H1 (cell line): ENCODE measurements at regions not wholly inside any gene's neighbourhood (a gene's known extent, or its start where the extent isn't known, plus 50 kb on each side); places are given as distances from the start of the nearest gene placed in this dataset.

Experiments
- CTCF ChIA-PET: fragments of 300-600 bp; sonication (Branson Sonifier 250); formaldehyde crosslinking; loops from one replicate; lab custom pipeline; 2021; ENCODE audit not compliant: partially characterized antibody; lab: Charles Lee
- POLR2A ChIA-PET: fragments of 300-600 bp; sonication (Branson Sonifier 250); formaldehyde crosslinking; loops from one replicate; lab custom pipeline; 2021; ENCODE audit warnings: inconsistent platforms; ENCODE audit not compliant: partially characterized antibody; lab: Charles Lee
- DNase-seq, 2 experiments: peaks; one replicate each; pipeline versions ENCODE4 v3.0.0 to v3.0.0-alpha.2; 2010 to 2022; ENCODE audit warnings: low spot score in 2 of 2, low read depth in 1 of 2, mixed read lengths in 1 of 2
- FAIRE-seq: peaks from 2 replicates; lab custom pipeline; 2011; peaks lifted over from hg19 to GRCh38; lab: Jason Lieb, UNC
- H2AFZ ChIP-seq: 2 replicates; pipeline ENCODE4 v1.8.1; 2012; ENCODE audit warnings: low read length, inconsistent platforms
- H2AK5ac ChIP-seq: 2 replicates; pipeline ENCODE4 v1.6.1; 2013; ENCODE audit warnings: low read depth, low read length
- H2BK120ac ChIP-seq: replicated peaks from 2 replicates; pipeline ENCODE3; 2013; ENCODE audit warnings: low read depth, low read length, inconsistent platforms
- H2BK12ac ChIP-seq: 2 replicates; pipeline ENCODE4 v1.6.1; 2013; ENCODE audit warnings: low read depth, low read length
- H2BK15ac ChIP-seq: 2 replicates; pipeline ENCODE4 v1.6.1; 2013; ENCODE audit warnings: low read length
- H2BK20ac ChIP-seq: 2 replicates; pipeline ENCODE4 v1.6.1; 2013; ENCODE audit warnings: low read length
- H2BK5ac ChIP-seq: 2 replicates; pipeline ENCODE4 v1.6.1; 2013; ENCODE audit warnings: low read depth, low read length
- H3K14ac ChIP-seq: 2 replicates; pipeline ENCODE4 v1.6.1; 2013; ENCODE audit warnings: inconsistent platforms; ENCODE audit not compliant: insufficient read length
- H3K18ac ChIP-seq: 2 replicates; pipeline ENCODE4 v1.6.1; 2013; ENCODE audit warnings: low read length; ENCODE audit errors: extremely low read depth
- H3K23ac ChIP-seq: 2 replicates; pipeline ENCODE4 v1.6.1; 2013; ENCODE audit warnings: inconsistent platforms; ENCODE audit not compliant: insufficient read length
- H3K23me2 ChIP-seq: 2 replicates; pipeline ENCODE4 v1.6.1; 2013; ENCODE audit warnings: low read depth, low read length
- H3K27ac ChIP-seq: 2 replicates; pipeline ENCODE4 v1.6.1; 2011; ENCODE audit warnings: low read depth, low read length, inconsistent platforms
- H3K27me3 ChIP-seq, 4 experiments: replicated peaks in 1 of 4; 1 replicate in 1 of 4; 2 replicates in 3 of 4; pipeline versions ENCODE4 v1.6.1 to v1.8.1; 2011 to 2013; ENCODE audit warnings: low read length in 3 of 4, mild to moderate bottlenecking in 3 of 4, inconsistent platforms in 2 of 4, mixed read lengths in 2 of 4, moderate library complexity in 1 of 4; ENCODE audit not compliant: control insufficient read depth in 3 of 4, insufficient read depth in 3 of 4; ENCODE audit errors: extremely low read depth in 1 of 4
- H3K36me3 ChIP-seq, 4 experiments: 2 replicates each; pipeline versions ENCODE4 v1.6.1 to v1.8.1; 2011 to 2013; ENCODE audit warnings: mild to moderate bottlenecking in 4 of 4, low read length in 3 of 4, moderate library complexity in 2 of 4, control low read depth in 1 of 4, inconsistent platforms in 1 of 4; ENCODE audit not compliant: insufficient read depth in 4 of 4, control insufficient read depth in 2 of 4
- H3K4ac ChIP-seq: replicated peaks from 2 replicates; pipeline ENCODE3; 2013; ENCODE audit warnings: low read length, low read depth, mixed read lengths, inconsistent platforms; ENCODE audit not compliant: insufficient read length
- H3K4me1 ChIP-seq, 4 experiments: replicated peaks in 1 of 4; 1 replicate in 1 of 4; 2 replicates in 3 of 4; pipeline versions ENCODE4 v1.6.1 to v1.8.1; 2011 to 2013; ENCODE audit warnings: low read length in 3 of 4, inconsistent platforms in 2 of 4, mixed read lengths in 1 of 4; ENCODE audit not compliant: insufficient read depth in 4 of 4, control insufficient read depth in 3 of 4
- H3K4me2 ChIP-seq, 2 experiments: 2 replicates each; pipeline versions ENCODE4 v1.6.1 to v1.8.1; 2011 to 2013; ENCODE audit warnings: low read depth in 2 of 2, low read length in 2 of 2, control low read depth in 1 of 2, inconsistent platforms in 1 of 2, mild to moderate bottlenecking in 1 of 2; ENCODE audit not compliant: insufficient read depth in 1 of 2
- H3K4me3 ChIP-seq, 4 experiments: fragments of 200-600, 300-600 bp in 1 of 4; sonication (generic), shearing (Covaris generic), sonication (Bioruptor Twin) in 1 of 4; 2 replicates each; pipeline versions ENCODE4 v1.5.1 to v1.8.1; 2011 to 2016; ENCODE audit warnings: low read length in 4 of 4, low read depth in 3 of 4, control low read depth in 2 of 4, inconsistent platforms in 2 of 4, mild to moderate bottlenecking in 2 of 4, mixed read lengths in 1 of 4, moderate library complexity in 1 of 4; ENCODE audit not compliant: insufficient read depth in 2 of 4; ENCODE audit errors: extremely low read depth in 1 of 4
- H3K56ac ChIP-seq: replicated peaks from 2 replicates; pipeline ENCODE3; 2013; ENCODE audit warnings: low read depth, mild to moderate bottlenecking, mixed read lengths, low read length, inconsistent platforms; ENCODE audit not compliant: insufficient read length
- H3K79me1 ChIP-seq: 2 replicates; pipeline ENCODE4 v1.6.1; 2013; ENCODE audit warnings: low read depth, low read length, control low read depth
- H3K79me2 ChIP-seq, 2 experiments: 2 replicates each; pipeline versions ENCODE4 v1.6.1 to v1.8.1; 2012 to 2013; ENCODE audit warnings: low read length in 2 of 2, mild to moderate bottlenecking in 2 of 2, inconsistent platforms in 1 of 2; ENCODE audit not compliant: insufficient read depth in 2 of 2, control insufficient read depth in 1 of 2
- H3K9ac ChIP-seq, 4 experiments: replicated peaks in 1 of 4; 1 replicate in 1 of 4; 2 replicates in 3 of 4; pipeline versions ENCODE4 v1.6.1 to v1.8.1; 2011 to 2013; ENCODE audit warnings: low read depth in 3 of 4, low read length in 3 of 4, control low read depth in 2 of 4, mild to moderate bottlenecking in 2 of 4, moderate library complexity in 2 of 4, inconsistent platforms in 1 of 4; ENCODE audit errors: extremely low read depth in 1 of 4
- H3K9me3 ChIP-seq, 2 experiments: 2 replicates each; pipeline versions ENCODE4 v1.6.1 to v1.8.1; 2012 to 2013; ENCODE audit warnings: mild to moderate bottlenecking in 2 of 2, moderate library complexity in 2 of 2, control low read depth in 1 of 2, inconsistent platforms in 1 of 2, low read depth in 1 of 2, low read length in 1 of 2, mixed read lengths in 1 of 2; ENCODE audit not compliant: insufficient read depth in 2 of 2
- H4K20me1 ChIP-seq, 2 experiments: replicated peaks in 1 of 2; 2 replicates each; pipeline versions ENCODE3 to v1.8.1; 2011 to 2013; ENCODE audit warnings: inconsistent platforms in 2 of 2, low read length in 2 of 2, mild to moderate bottlenecking in 1 of 2; ENCODE audit not compliant: insufficient read depth in 2 of 2, control insufficient read depth in 1 of 2
- H4K5ac ChIP-seq: 2 replicates; pipeline ENCODE4 v1.6.1; 2013; ENCODE audit warnings: low read length, low read depth, mixed read lengths, inconsistent platforms; ENCODE audit not compliant: insufficient read length
- H4K8ac ChIP-seq: 2 replicates; pipeline ENCODE4 v1.8.0; 2013; ENCODE audit warnings: mild to moderate bottlenecking, moderate library complexity, low read length, inconsistent platforms; ENCODE audit not compliant: insufficient read depth; ENCODE audit errors: extremely low read depth
- H4K91ac ChIP-seq: replicated peaks from 2 replicates; pipeline ENCODE3; 2013; ENCODE audit warnings: low read length, mixed read lengths, inconsistent platforms; ENCODE audit not compliant: insufficient read length
- BACH1 ChIP-seq: IDR thresholded peaks from 2 replicates; pipeline ENCODE4 v1.6.1; 2012; ENCODE audit warnings: low read length, improper control_type of control experiment
- BRCA1 ChIP-seq: IDR thresholded peaks from 2 replicates; pipeline ENCODE4 v1.6.1; 2012; ENCODE audit warnings: low read depth, low read length, improper control_type of control experiment
- CBX5 ChIP-seq: fragments of 300-800, 300-1000 bp; sonication (generic); IDR thresholded peaks from 2 replicates; pipeline ENCODE4 v1.7.1; 2016; ENCODE audit warnings: antibody characterized with exemption, low read length, low read depth
- CBX8 ChIP-seq: fragments of 300-800, 300-1000 bp; sonication (generic); IDR thresholded peaks from 2 replicates; pipeline ENCODE4 v1.7.1; 2016; ENCODE audit warnings: low read depth, low read length, borderline replicate concordance
- CHD1 ChIP-seq: IDR thresholded peaks from 2 replicates; pipeline ENCODE4 v1.6.1; 2012; ENCODE audit warnings: low read depth, low read length, improper control_type of control experiment
- CHD2 ChIP-seq: IDR thresholded peaks from 2 replicates; pipeline ENCODE4 v1.6.1; 2012; ENCODE audit warnings: low read length, improper control_type of control experiment
- CTBP2 ChIP-seq: IDR thresholded peaks from 2 replicates; pipeline ENCODE4 v1.7.0; 2011; ENCODE audit warnings: borderline replicate concordance, mild to moderate bottlenecking, moderate library complexity, mixed read lengths, low read length; ENCODE audit not compliant: insufficient read depth, insufficient read length
- HDAC6 ChIP-seq: IDR thresholded peaks from one replicate; pipeline ENCODE4 v1.7.1; 2012; ENCODE audit warnings: low read depth, mild to moderate bottlenecking, inconsistent platforms, low read length, moderate library complexity
- JUN ChIP-seq: IDR thresholded peaks from 2 replicates; pipeline ENCODE4 v1.6.1; 2011; ENCODE audit warnings: low read depth, mild to moderate bottlenecking, improper control_type of control experiment, low read length
- KDM4A ChIP-seq: IDR thresholded peaks from one replicate; pipeline ENCODE4 v1.7.1; 2012; ENCODE audit warnings: low read depth, mild to moderate bottlenecking, moderate library complexity, low read length, inconsistent platforms; ENCODE audit not compliant: severe bottlenecking
- RAD21 ChIP-seq, 2 experiments: IDR thresholded peaks in 1 of 2; conservative IDR thresholded peaks in 1 of 2; 2 replicates each; pipeline ENCODE4 v1.6.1; 2011; ENCODE audit warnings: low read depth in 2 of 2, low read length in 2 of 2, improper control_type of control experiment in 1 of 2, inconsistent platforms in 1 of 2, mild to moderate bottlenecking in 1 of 2, moderate library complexity in 1 of 2
- RBBP5 ChIP-seq: IDR thresholded peaks from 2 replicates; pipeline ENCODE4 v1.7.1; 2012; ENCODE audit warnings: low read depth, mild to moderate bottlenecking, inconsistent platforms, low read length, moderate library complexity, borderline replicate concordance
- SIRT6 ChIP-seq: IDR thresholded peaks from one replicate; pipeline ENCODE4 v1.7.1; 2012; ENCODE audit warnings: low read length, inconsistent platforms
- SP2 ChIP-seq: IDR thresholded peaks from 2 replicates; pipeline ENCODE4 v1.6.1; 2012; ENCODE audit warnings: mild to moderate bottlenecking, low read length, inconsistent platforms
- SUZ12 ChIP-seq: fragments of 200-600 bp; sonication (generic); IDR thresholded peaks from 2 replicates; pipeline ENCODE4 v1.6.1; 2012; ENCODE audit warnings: mild to moderate bottlenecking, inconsistent platforms, low read length, moderate library complexity, mixed read lengths
- TAF7 ChIP-seq: optimal IDR thresholded peaks from 2 replicates; pipeline ENCODE3; 2011; ENCODE audit warnings: low read depth, mild to moderate bottlenecking, inconsistent platforms, low read length, moderate library complexity, borderline replicate concordance
- WGBS, 2 experiments: shearing (Covaris generic) in 1 of 2; methylation state at CpG; one replicate each; pipeline versions ENCODE4 v1.1.6 to v1.1.7; 2013 to 2015; ENCODE audit warnings: low lambda C conversion rate in 2 of 2, mixed read lengths in 2 of 2, inconsistent platforms in 1 of 2, low coverage in 1 of 2, missing lambda C conversion rate in 1 of 2; ENCODE audit not compliant: insufficient replicate concordance in 2 of 2, insufficient coverage in 1 of 2, insufficient read length in 1 of 2; ENCODE audit errors: extremely low coverage in 1 of 2, missing lambda C conversion rate in 1 of 2; 5-methylcytosine and 5-hydroxymethylcytosine counted together

- Histone ChIP-seq H3K23ac (no peak overlapping the region), H3K27me3 (no peaks in the 10 kb centered on the region), H3K4ac (no peak overlapping the region), H2BK20ac (no peak overlapping the region), H3K18ac (no peak overlapping the region), H3K79me1 (no peaks in the 10 kb centered on the region), H4K91ac (no peak overlapping the region), H2BK15ac (no peak overlapping the region), H2BK5ac (no peak overlapping the region), H3K79me2 (no peaks in the 10 kb centered on the region), H3K9ac (no peak overlapping the region), H2AK5ac (no peak overlapping the region), H2BK120ac (no peak overlapping the region), H3K23me2 (no peaks in the 10 kb centered on the region), H3K4me2 (no peak overlapping the region), H3K27ac (no peak overlapping the region), H3K56ac (no peak overlapping the region), H2AFZ (no peak overlapping the region), H4K20me1 (no peaks in the 10 kb centered on the region), H4K5ac (no peak overlapping the region), H3K36me3 (no peaks in the 10 kb centered on the region), H3K9me3 (peaks cover 14% of the 10 kb centered on the region in 2 experiments), H3K4me3 (no peak overlapping the region), H3K14ac (no peak overlapping the region), H4K8ac (no peak overlapping the region), H3K4me1 (no peaks in the 10 kb centered on the region), H2BK12ac (no peak overlapping the region)
- POLR2A ChIA-PET, result no interaction called here
- CTCF ChIA-PET, result no interaction called here
- FAIRE-seq (no peak), DNase-seq (no peak)
- 100% methylated on average over 2 of the region's 2 CpGs; no CpG with 5 or more reads in 1 of the 2 experiments for WGBS, 2 experiments
- TF ChIP-seq SIRT6, result no peak
- TF ChIP-seq CHD1, result no peak
- no peak for TF ChIP-seq BACH1
- TF ChIP-seq TAF7, result no peak
- no peak for TF ChIP-seq JUN
- TF ChIP-seq SP2, result no peak
- no peak for TF ChIP-seq CHD2
- no peak for TF ChIP-seq RAD21 (IDR thresholded peaks at IDR 0.05 in 1 of 2, conservative IDR thresholded peaks at IDR 0.05 in 1 of 2; ENCODE audit: low read depth in 2 of 2, low read length in 2 of 2)
- TF ChIP-seq HDAC6, result no peak
- TF ChIP-seq KDM4A, result no peak
- no peak for TF ChIP-seq SUZ12
- no peak for TF ChIP-seq CTBP2
- TF ChIP-seq RBBP5, result no peak
- TF ChIP-seq CBX5, result no peak
- no peak for TF ChIP-seq CBX8
- TF ChIP-seq BRCA1, result no peak
Observed at GRCh38 chr6:164442572-164442971, 866.8 kb downstream of the C6orf118 start.
